ENCODE measurements at regions not wholly inside any gene's neighbourhood (a gene's known extent, or its start where the extent isn't known, plus 50 kb on each side); places are given as distances from the start of the nearest gene placed in this dataset.
"Not testable (repeated sequence)": the region's sequence is repeated elsewhere in the genome, so short reads cannot be mapped to it uniquely, and the experiment has no call there.

GRCh38 chr6:84635081-84635761 is 129.2 kb downstream of the TBX18 start:
- no peaks in the 10 kb centered on the region for H3K9me3 Mint-ChIP-seq
- no peaks in the 10 kb centered on the region for H3K4me1 Mint-ChIP-seq (ENCODE audit: low read depth)
- no peak overlapping the region for H3K27ac Mint-ChIP-seq
- no peak for DNase-seq
- H3K36me3 Mint-ChIP-seq (ENCODE audit: low read depth): no peaks in the 10 kb centered on the region
- no peaks in the 10 kb centered on the region for H3K27me3 Mint-ChIP-seq
- H3K4me3 Mint-ChIP-seq: no peak overlapping the region

DNA sequence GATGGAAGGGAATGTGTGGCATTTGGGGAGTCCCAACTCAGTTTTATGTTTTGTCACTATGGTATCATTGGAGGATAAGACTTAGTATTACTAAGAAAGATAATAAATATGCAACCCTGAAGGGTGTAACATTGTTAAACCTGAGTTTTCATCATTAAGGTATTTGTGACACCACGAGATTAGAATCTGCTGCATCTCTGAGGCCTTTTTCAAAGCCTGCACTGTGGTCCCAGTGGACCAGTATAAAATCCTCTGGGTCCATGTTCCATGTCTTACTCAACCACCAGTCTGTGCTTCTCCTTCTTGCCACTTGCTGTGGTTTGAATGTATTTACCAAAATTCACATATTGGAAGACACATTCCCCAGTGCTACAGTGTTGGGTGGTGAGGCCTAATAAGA is 130.6 kb downstream of the TBX18 start:
- Mint-ChIP-seq H3K27ac (no peak overlapping the region), H3K36me3 (ENCODE audit: low read depth) (no peaks in the 10 kb centered on the region), H3K4me1 (ENCODE audit: low read depth) (no peaks in the 10 kb centered on the region), H3K4me3 (no peak overlapping the region), H3K27me3 (no peaks in the 10 kb centered on the region), H3K9me3 (no peaks in the 10 kb centered on the region)
- no peak for DNase-seq

GRCh38 chr6:84626527-84626926 is 137.9 kb downstream of the TBX18 start:
- not testable (repeated sequence) for H3K27ac Mint-ChIP-seq; H3K36me3 Mint-ChIP-seq (ENCODE audit: low read depth); H3K4me3 Mint-ChIP-seq; H3K4me1 Mint-ChIP-seq (ENCODE audit: low read depth); H3K9me3 Mint-ChIP-seq; DNase-seq; H3K27me3 Mint-ChIP-seq

DNA sequence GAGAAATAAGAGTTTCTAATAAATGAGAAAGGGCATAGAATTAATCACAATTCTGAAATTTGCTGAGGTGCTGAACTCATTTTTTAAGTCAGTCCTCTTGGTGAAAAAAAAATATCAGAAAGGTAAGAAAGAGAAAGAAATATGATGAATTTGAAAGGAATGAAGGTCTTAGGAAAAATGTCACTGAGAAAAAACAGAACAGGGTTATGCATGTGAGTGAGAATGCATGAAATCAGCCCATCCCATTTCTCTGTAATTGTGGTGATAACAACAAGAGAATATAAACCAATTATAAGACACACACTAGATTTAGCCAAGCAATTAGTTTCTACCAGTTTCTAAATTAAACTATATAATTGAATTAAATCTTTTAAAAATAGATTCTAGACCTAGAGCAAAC is 138.9 kb downstream of the TBX18 start:
- H3K9me3 Mint-ChIP-seq: peaks cover 10% of the 10 kb centered on the region
- H3K36me3 Mint-ChIP-seq (ENCODE audit: low read depth): no peaks in the 10 kb centered on the region
- no peaks in the 10 kb centered on the region for H3K27me3 Mint-ChIP-seq
- H3K27ac Mint-ChIP-seq: no peak overlapping the region
- DNase-seq: no peak
- no peaks in the 10 kb centered on the region for H3K4me1 Mint-ChIP-seq (ENCODE audit: low read depth)
- H3K4me3 Mint-ChIP-seq: no peak overlapping the region

DNA sequence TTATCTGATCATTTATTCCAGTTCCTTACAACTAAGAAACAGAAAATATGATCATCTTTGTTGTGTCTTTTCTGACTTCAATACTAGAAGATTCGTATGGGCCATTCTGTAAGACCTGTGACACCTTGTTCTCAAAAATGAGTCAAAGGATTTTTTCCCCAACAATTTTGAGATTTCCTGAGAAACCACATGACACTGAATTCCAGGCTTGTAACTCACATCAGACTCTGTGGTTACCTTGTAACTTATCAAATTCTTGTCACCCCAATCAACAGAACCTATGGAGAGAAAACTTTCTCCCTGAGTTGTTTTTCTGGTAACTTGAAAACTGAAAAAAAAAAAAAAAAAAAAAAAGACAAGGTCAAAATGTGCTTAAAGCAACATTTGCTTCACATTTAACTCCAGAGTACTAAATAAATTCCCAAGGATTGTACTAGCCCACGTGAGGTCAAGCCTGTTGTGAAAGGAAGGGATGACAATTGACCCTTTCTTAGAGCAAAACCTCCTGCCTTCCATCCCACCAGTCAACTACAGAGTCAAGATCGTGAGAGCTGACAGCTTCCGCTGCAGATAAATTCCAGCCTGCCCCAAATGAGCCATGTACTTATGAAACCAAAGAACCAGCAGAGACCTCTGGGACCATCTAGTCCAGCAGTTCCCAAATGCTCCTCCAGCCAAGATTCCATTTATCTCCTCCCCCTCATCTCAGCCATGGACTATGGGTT is 140.3 kb downstream of the TBX18 start:
- peaks cover 13% of the 10 kb centered on the region for H3K9me3 Mint-ChIP-seq
- no peaks in the 10 kb centered on the region for H3K36me3 Mint-ChIP-seq (ENCODE audit: low read depth)
- no peak overlapping the region for H3K4me3 Mint-ChIP-seq
- H3K27ac Mint-ChIP-seq: no peak overlapping the region
- DNase-seq: no peak
- H3K4me1 Mint-ChIP-seq (ENCODE audit: low read depth): no peaks in the 10 kb centered on the region
- H3K27me3 Mint-ChIP-seq: no peaks in the 10 kb centered on the region

DNA sequence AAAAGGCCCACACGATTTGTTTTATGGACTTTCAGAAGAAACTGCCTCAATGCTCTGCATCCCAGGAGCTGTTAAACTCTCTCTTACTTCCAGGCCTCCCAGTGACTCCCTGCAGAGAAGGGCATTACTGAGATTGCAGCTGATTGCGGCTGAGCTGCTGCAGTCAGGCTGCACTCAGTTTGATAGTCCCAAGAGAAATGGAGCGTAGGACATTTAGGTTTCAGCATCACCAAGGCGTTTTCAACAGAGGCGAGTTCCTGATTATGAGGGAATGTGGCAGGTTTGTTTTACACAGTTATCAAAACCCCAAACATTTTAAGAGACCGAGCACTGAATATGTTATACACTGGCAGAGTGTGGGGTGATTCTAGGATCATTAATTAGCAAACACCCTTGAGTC is 145.6 kb downstream of the TBX18 start:
- Mint-ChIP-seq H3K4me3 (no peak overlapping the region), H3K36me3 (ENCODE audit: low read depth) (no peaks in the 10 kb centered on the region), H3K27me3 (no peaks in the 10 kb centered on the region), H3K4me1 (ENCODE audit: low read depth) (no peaks in the 10 kb centered on the region), H3K9me3 (peaks cover 9% of the 10 kb centered on the region), H3K27ac (no peak overlapping the region)
- no peak for DNase-seq

DNA sequence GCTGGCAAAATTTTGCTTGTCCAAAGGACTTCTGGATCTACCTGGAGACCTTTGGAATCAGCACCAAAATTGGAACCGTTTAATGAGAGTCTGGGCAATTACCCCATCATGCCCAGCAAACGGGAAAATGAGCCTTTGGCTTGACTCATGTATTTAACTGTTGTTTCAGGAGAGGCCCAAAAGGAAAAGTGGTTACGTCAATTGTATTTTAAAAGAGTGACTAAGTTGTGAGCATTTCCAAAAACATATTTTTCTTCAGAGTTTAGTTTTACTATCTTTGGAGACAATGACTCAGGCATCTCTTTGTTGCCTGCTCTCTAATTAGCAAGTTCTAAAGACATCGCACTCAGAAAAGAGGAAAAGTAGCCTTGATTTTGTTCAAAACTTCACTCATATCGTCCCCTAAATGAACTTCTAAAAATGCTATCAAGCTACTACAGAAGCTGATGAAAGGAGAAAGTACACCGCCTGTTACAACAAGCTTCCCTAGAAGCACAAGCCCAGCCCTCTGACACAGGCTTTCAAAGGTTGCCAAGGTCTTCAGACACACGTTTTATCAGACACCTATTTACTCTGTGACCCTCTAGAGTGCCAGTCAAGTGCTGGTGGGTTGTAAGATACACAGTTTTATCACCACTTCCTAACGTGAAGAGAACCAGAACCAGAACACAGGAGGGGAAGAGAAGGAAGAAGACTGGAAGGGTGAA is 146.2 kb downstream of the TBX18 start:
- Mint-ChIP-seq H3K27ac (no peak overlapping the region), H3K9me3 (peaks cover 9% of the 10 kb centered on the region), H3K27me3 (no peaks in the 10 kb centered on the region), H3K36me3 (ENCODE audit: low read depth) (no peaks in the 10 kb centered on the region), H3K4me1 (ENCODE audit: low read depth) (no peaks in the 10 kb centered on the region), H3K4me3 (no peak overlapping the region)
- no peak for DNase-seq

DNA sequence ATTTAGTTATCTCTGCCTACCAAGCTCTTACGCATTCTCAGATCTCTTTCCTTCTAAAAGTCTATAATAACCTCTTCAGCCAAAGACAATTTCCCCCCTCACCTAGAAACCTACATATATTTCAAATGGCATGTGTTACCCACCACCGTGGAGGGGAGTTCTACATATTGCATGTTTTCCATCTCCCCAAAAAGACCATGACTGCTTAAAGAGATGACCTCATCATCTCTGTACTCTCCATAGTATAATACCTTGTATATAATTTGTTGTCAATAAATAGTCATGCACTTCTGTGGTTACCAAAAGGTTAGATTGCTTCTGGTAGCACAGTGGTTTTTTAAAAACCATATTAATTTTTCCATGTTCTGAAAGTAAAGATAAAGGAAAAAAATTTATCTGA is 148.4 kb downstream of the TBX18 start:
- Mint-ChIP-seq H3K4me3 (no peak overlapping the region), H3K27ac (no peak overlapping the region)

DNA sequence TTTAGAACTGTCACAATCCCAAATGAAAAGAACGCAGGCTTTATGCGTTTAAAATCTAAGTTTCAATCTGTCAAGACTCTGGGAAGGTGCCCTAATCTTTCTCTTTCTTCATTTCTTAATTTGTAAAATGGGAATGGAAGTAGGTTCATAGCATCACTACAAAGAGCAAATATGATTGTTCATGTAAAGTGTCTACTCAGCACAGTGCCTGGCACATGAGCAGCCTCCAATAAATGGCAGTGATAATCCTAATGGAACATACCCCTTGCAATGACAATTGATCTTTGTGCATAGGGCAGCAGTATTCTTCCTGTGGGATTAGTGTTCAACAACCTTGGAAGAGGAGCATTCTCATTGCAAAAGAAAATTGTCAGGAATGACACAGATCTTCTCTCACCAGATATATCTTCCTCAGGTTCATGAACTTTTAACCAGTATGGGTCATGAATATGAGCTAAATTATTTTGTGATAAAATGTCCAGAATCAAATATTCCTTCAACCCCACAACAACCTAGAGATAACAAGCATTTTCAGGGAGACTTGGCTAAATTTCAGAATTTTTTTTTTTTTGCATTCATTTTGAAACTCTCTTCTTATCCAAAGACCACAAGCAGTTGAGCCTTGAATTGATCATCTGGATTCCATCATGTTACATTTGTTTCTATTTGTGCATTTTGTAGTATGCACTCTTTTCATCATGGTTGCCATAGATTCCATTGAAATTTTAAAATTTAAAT is 149.1 kb downstream of the TBX18 start:
- no peaks in the 10 kb centered on the region for H3K36me3 Mint-ChIP-seq (ENCODE audit: low read depth)
- peaks cover 1% of the 10 kb centered on the region for H3K9me3 Mint-ChIP-seq
- H3K4me3 Mint-ChIP-seq: no peak overlapping the region
- no peak for DNase-seq
- H3K27me3 Mint-ChIP-seq: no peaks in the 10 kb centered on the region
- H3K27ac Mint-ChIP-seq: no peak overlapping the region
- no peaks in the 10 kb centered on the region for H3K4me1 Mint-ChIP-seq (ENCODE audit: low read depth)

More for the DNA sequence above, 148.4 kb downstream of the TBX18 start:
- Mint-ChIP-seq H3K4me1 (ENCODE audit: low read depth) (no peaks in the 10 kb centered on the region), H3K27me3 (no peaks in the 10 kb centered on the region), H3K9me3 (peaks cover 5% of the 10 kb centered on the region), H3K36me3 (ENCODE audit: low read depth) (no peaks in the 10 kb centered on the region)
- DNase-seq: no peak

- Mint-ChIP-seq H3K36me3 (ENCODE audit: low read depth) (no peaks in the 10 kb centered on the region), H3K27me3 (no peaks in the 10 kb centered on the region), H3K27ac (no peak overlapping the region), H3K4me3 (no peak overlapping the region), H3K9me3 (no peaks in the 10 kb centered on the region), H3K4me1 (ENCODE audit: low read depth) (no peaks in the 10 kb centered on the region)
- DNase-seq: no peak
Measured at GRCh38 chr6:84606860-84607259, 157.5 kb downstream of the TBX18 start.

DNA sequence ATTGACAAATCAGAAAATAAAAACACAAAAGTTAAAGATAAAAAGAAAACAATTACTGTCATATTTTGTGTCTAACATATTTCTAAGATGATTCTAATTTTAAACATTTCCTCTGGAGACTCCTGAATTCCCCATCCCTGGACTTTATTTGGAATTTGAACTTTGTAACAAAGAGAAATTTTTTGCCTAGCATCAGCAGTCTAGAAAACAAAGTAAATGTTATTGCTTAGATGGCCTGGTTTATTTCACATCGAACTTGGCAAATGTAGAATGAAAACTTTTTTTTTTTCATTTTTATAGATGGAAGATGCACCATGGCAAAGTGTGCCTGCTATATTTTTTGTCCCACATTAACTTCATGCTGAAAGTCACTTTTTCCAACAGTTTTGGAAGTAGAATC is 159.1 kb downstream of the TBX18 start:
- Mint-ChIP-seq H3K4me1 (ENCODE audit: low read depth) (no peaks in the 10 kb centered on the region), H3K27me3 (no peaks in the 10 kb centered on the region), H3K4me3 (no peak overlapping the region), H3K36me3 (ENCODE audit: low read depth) (no peaks in the 10 kb centered on the region), H3K9me3 (no peaks in the 10 kb centered on the region), H3K27ac (no peak overlapping the region)
- DNase-seq: no peak

DNA sequence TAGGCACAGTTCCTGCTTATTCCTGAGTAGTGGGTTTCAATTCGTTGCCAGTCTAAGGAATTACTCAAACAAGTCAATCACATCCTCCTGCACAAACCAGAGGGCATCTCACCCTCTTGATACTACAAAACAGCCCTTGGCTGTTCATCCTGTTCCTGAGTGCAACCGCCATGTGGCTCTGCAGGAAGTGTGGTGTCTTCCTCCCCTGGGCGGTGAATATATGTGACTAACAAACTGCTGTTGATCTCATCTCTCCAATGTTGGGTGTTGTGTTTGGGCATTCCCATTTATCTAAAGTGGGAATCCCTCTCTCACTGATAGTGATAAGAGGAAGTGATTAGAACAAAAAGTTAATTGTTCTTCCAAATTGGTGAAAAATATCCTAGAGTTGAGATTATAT is 163.0 kb downstream of the TBX18 start:
- no peaks in the 10 kb centered on the region for H3K9me3 Mint-ChIP-seq
- no peak for DNase-seq

DNA sequence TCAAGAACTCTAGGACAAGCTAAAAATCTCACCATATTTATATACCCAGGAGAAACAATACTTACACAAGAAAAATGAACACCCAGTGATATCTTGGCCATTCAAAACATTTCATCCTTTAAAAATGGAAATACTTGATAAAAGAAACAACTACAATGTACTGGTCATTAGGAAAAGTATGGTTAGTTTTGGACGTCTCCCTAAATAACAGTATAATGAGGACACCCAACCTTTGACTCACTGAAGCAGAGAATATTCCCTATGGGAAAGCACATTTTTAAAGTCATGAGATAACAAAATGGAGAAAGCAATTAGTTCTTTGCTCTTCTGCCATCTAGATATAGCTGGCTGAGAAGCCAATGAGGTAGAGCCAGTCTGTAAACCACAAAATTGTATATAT is 164.4 kb downstream of the TBX18 start:
- Mint-ChIP-seq H3K4me1 (ENCODE audit: low read depth) (no peaks in the 10 kb centered on the region), H3K36me3 (ENCODE audit: low read depth) (no peaks in the 10 kb centered on the region), H3K9me3 (no peaks in the 10 kb centered on the region), H3K27me3 (no peaks in the 10 kb centered on the region), H3K27ac (no peak overlapping the region), H3K4me3 (no peak overlapping the region)
- DNase-seq: no peak

More for the DNA sequence above, 163.0 kb downstream of the TBX18 start:
- no peaks in the 10 kb centered on the region for H3K27me3 Mint-ChIP-seq
- H3K4me3 Mint-ChIP-seq: no peak overlapping the region
- no peaks in the 10 kb centered on the region for H3K4me1 Mint-ChIP-seq (ENCODE audit: low read depth)
- no peaks in the 10 kb centered on the region for H3K36me3 Mint-ChIP-seq (ENCODE audit: low read depth)
- H3K27ac Mint-ChIP-seq: no peak overlapping the region

- Mint-ChIP-seq H3K4me3 (no peak overlapping the region), H3K4me1 (ENCODE audit: low read depth) (no peaks in the 10 kb centered on the region), H3K9me3 (no peaks in the 10 kb centered on the region), H3K36me3 (ENCODE audit: low read depth) (no peaks in the 10 kb centered on the region), H3K27ac (no peak overlapping the region), H3K27me3 (no peaks in the 10 kb centered on the region)
- no peak for DNase-seq
Measured at GRCh38 chr6:84597238-84597875, 167.0 kb downstream of the TBX18 start.

All from activated T-cell treated with anti-CD3 and anti-CD28 coated beads, Interleukin-2, amount 50 U/mL, for 24 hours (primary cell).